Activated CD4-positive, alpha-beta T cell treated with anti-CD3 and anti-CD28 coated beads for 4 hours (primary cell): ENCODE measurements at regions not wholly inside any gene's neighbourhood (a gene's known extent, or its start where the extent isn't known, plus 50 kb on each side); places are given as distances from the start of the nearest gene placed in this dataset.

Source experiments
- DNase-seq, 2 donors: peaks; one replicate each; pipeline ENCODE4 v3.0.0-alpha.2; 2020

GRCh38 chr7:116148108-116148507 lies 62.2 kb upstream of the TES start:
- no peak for DNase-seq

GRCh38 chr7:116148626-116149025 lies 61.7 kb upstream of the TES start:
- DNase-seq = no peak

- no peak for DNase-seq
Observed at GRCh38 chr7:116150588-116150987, 59.8 kb upstream of the TES start.

- DNase-seq = no peak
Observed at GRCh38 chr7:116152276-116152675, 58.1 kb upstream of the TES start.

- no peak for DNase-seq
Observed at GRCh38 chr7:116153050-116153449, 57.3 kb upstream of the TES start.

GRCh38 chr7:116159711-116160110 lies 50.6 kb upstream of the TES start:
- DNase-seq = no peak
